Liver (tissue), 8 donors: ENCODE measurements at regions not wholly inside any gene's neighbourhood (a gene's known extent, or its start where the extent isn't known, plus 50 kb on each side); places are given as distances from the start of the nearest gene placed in this dataset.

Experiments used
- DNase-seq: peaks from one replicate; pipeline ENCODE4 v3.0.0-alpha.2; 2017; ENCODE audit warnings: low spot score
- H3K27ac ChIP-seq, 2 donors: one replicate each; pipeline ENCODE4 v1.7.0; 2013; ENCODE audit warnings: inconsistent platforms in 2 of 2, low read length in 2 of 2, control low read depth in 1 of 2, low read depth in 1 of 2, mild to moderate bottlenecking in 1 of 2
- H3K27me3 ChIP-seq, 4 donors: one replicate each; pipeline versions ENCODE4 v1.6.1 to v1.7.0; 2013; ENCODE audit warnings: low read length in 3 of 4, inconsistent platforms in 1 of 4, mild to moderate bottlenecking in 1 of 4, moderate library complexity in 1 of 4; ENCODE audit not compliant: control insufficient read depth in 4 of 4, insufficient read depth in 4 of 4
- H3K36me3 ChIP-seq, 4 donors: one replicate each; pipeline versions ENCODE4 v1.6.1 to v1.7.0; 2013; ENCODE audit warnings: low read length in 3 of 4, mild to moderate bottlenecking in 3 of 4, low read depth in 1 of 4, moderate library complexity in 1 of 4; ENCODE audit not compliant: control insufficient read depth in 4 of 4, insufficient read depth in 3 of 4
- H3K4me1 ChIP-seq, 4 donors: one replicate each; pipeline versions ENCODE4 v1.6.1 to v1.7.0; 2013; ENCODE audit warnings: low read length in 3 of 4, mild to moderate bottlenecking in 3 of 4, moderate library complexity in 1 of 4; ENCODE audit not compliant: control insufficient read depth in 4 of 4, insufficient read depth in 4 of 4
- H3K4me3 ChIP-seq, 3 donors: one replicate each; pipeline versions ENCODE4 v1.6.1 to v1.7.0; 2013; ENCODE audit warnings: low read length in 3 of 3, control low read depth in 1 of 3, low read depth in 1 of 3, mild to moderate bottlenecking in 1 of 3
- H3K9ac ChIP-seq, 2 donors: one replicate each; pipeline ENCODE4 v1.7.0; 2013; ENCODE audit warnings: low read length in 2 of 2, mild to moderate bottlenecking in 2 of 2, moderate library complexity in 2 of 2, control low read depth in 1 of 2, low read depth in 1 of 2
- H3K9me3 ChIP-seq, 4 donors: one replicate each; pipeline versions ENCODE4 v1.6.1 to v1.7.0; 2013; ENCODE audit warnings: low read length in 3 of 4; ENCODE audit not compliant: control insufficient read depth in 4 of 4
- CTCF ChIP-seq: fragments of 150-350 bp; IDR thresholded peaks from 2 replicates; pipeline ENCODE4 v1.5.1; 2017; ENCODE audit warnings: improper control_type of control experiment, low read depth, low read length; ENCODE audit not compliant: missing input control
- FOXA1 ChIP-seq: IDR thresholded peaks from 2 replicates; pipeline ENCODE4 v1.6.1; 2016; ENCODE audit warnings: antibody characterized with exemption
- GABPA ChIP-seq, 2 donors: IDR thresholded peaks in 1 of 2; conservative IDR thresholded peaks in 1 of 2; 2 replicates each; pipeline ENCODE4 v1.6.1; 2016; ENCODE audit warnings: antibody characterized with exemption in 2 of 2, mild to moderate bottlenecking in 1 of 2, moderate library complexity in 1 of 2
- HNF4A ChIP-seq, 2 donors: conservative IDR thresholded peaks; 2 replicates each; pipeline ENCODE4 v1.6.1; 2016; ENCODE audit warnings: antibody characterized with exemption in 2 of 2, mild to moderate bottlenecking in 2 of 2
- NR2F2 ChIP-seq: IDR thresholded peaks from 2 replicates; pipeline ENCODE4 v1.6.1; 2016; ENCODE audit warnings: antibody characterized with exemption
- RAD21 ChIP-seq, 2 donors: IDR thresholded peaks; 2 replicates each; pipeline ENCODE4 v1.6.1; 2016; ENCODE audit warnings: antibody characterized with exemption in 2 of 2, mild to moderate bottlenecking in 2 of 2
- WGBS: extraction: QIAGEN DNeasy Blood & Tissue Kit; methylation state at CpG from one replicate; pipeline ENCODE4 v1.1.7; 2013; 5-methylcytosine and 5-hydroxymethylcytosine counted together
- TF ChIP-seq, protein P1 (sequence below): IDR thresholded peaks from 2 replicates; pipeline ENCODE4 v1.6.1; 2016; ENCODE audit warnings: antibody characterized with exemption
- TF ChIP-seq, protein P2 (sequence below): IDR thresholded peaks from 2 replicates; pipeline ENCODE4 v1.6.1; 2016; ENCODE audit warnings: antibody characterized with exemption
- donor health status: healthy.
- donor health status: healthy.
- donor health status: healthy.
- donor health status: healthy.
- donor health status: healthy.

GRCh38 chr18:27263369-27263768 lies 78.3 kb upstream of the CHST9 start:
- no peaks in the 10 kb centered on the region for H3K4me1 ChIP-seq
- TF ChIP-seq, protein P1, sequence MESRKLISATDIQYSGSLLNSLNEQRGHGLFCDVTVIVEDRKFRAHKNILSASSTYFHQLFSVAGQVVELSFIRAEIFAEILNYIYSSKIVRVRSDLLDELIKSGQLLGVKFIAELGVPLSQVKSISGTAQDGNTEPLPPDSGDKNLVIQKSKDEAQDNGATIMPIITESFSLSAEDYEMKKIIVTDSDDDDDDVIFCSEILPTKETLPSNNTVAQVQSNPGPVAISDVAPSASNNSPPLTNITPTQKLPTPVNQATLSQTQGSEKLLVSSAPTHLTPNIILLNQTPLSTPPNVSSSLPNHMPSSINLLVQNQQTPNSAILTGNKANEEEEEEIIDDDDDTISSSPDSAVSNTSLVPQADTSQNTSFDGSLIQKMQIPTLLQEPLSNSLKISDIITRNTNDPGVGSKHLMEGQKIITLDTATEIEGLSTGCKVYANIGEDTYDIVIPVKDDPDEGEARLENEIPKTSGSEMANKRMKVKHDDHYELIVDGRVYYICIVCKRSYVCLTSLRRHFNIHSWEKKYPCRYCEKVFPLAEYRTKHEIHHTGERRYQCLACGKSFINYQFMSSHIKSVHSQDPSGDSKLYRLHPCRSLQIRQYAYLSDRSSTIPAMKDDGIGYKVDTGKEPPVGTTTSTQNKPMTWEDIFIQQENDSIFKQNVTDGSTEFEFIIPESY: no peak
- no peaks in the 10 kb centered on the region for H3K27me3 ChIP-seq
- no peak overlapping the region for H3K9ac ChIP-seq
- no peak overlapping the region for H3K4me3 ChIP-seq
- no peak for DNase-seq
- H3K27ac ChIP-seq: no peak overlapping the region
- H3K9me3 ChIP-seq: no peaks in the 10 kb centered on the region
- 72% methylated on average over 1 of the region's 1 CpG for WGBS
- H3K36me3 ChIP-seq: no peaks in the 10 kb centered on the region

DNA sequence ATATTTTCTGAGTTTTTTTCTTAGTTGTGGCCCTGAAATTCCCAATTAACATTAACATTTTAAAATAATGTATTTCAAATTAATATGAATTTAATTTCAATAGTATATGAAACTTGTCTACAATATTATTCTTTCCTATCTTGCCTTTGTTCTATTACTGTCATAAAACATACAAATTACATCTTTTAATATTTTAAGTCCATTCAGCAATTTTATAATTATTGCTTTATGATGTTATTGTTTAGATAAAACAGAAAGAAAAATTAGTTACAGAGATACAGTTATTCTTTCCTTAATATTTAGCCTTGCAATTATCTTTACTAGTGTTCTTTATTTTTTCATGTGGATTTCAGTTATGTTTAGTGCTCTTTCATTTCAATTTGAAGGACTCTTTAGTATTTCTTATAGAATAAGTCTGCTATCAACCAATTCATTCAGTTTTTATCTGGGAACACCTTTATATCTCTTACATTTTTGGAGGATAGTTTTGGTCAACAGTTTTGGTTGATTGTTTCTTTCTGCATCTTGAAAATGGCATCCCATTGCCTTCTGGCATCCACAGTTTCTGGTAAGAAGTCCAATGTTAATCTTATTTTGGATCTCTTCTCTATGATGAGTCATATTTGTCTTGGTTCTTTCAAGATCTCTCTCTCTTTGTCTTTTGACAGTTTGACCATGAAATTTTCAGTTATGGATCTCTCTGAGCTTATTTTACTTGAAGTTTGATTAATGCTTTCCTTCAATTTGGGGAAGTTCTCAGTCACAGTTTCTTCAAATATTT lies 76.9 kb upstream of the CHST9 start:
- no peak for DNase-seq
- TF ChIP-seq FOXA1 (no peak), RAD21 (IDR thresholded peaks at IDR 0.05) (no peak), NR2F2 (no peak)
- TF ChIP-seq, protein P2, sequence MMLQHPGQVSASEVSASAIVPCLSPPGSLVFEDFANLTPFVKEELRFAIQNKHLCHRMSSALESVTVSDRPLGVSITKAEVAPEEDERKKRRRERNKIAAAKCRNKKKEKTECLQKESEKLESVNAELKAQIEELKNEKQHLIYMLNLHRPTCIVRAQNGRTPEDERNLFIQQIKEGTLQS: no peak
- TF ChIP-seq, protein P1: no peak
- Histone ChIP-seq H3K9me3 (no peaks in the 10 kb centered on the region), H3K36me3 (no peaks in the 10 kb centered on the region), H3K9ac (no peak overlapping the region), H3K4me1 (no peaks in the 10 kb centered on the region), H3K27me3 (no peaks in the 10 kb centered on the region), H3K4me3 (no peak overlapping the region), H3K27ac (no peak overlapping the region)

GRCh38 chr18:27253571-27253970 lies 68.5 kb upstream of the CHST9 start:
- DNase-seq: no peak
- Histone ChIP-seq H3K4me1 (no peaks in the 10 kb centered on the region), H3K4me3 (no peak overlapping the region), H3K27ac (no peak overlapping the region), H3K9me3 (no peaks in the 10 kb centered on the region), H3K36me3 (no peaks in the 10 kb centered on the region), H3K27me3 (no peaks in the 10 kb centered on the region), H3K9ac (no peak overlapping the region)
- TF ChIP-seq, protein P2: no peak
- TF ChIP-seq GABPA (IDR thresholded peaks at IDR 0.05 in 1 of 2, conservative IDR thresholded peaks at IDR 0.05 in 1 of 2): no peak
- TF ChIP-seq HNF4A (conservative IDR thresholded peaks at IDR 0.05): no peak
- no peak for TF ChIP-seq CTCF
- no peak for TF ChIP-seq FOXA1
- 69% methylated on average over 1 of the region's 1 CpG for WGBS
